OCI-LY7 (cell line): ENCODE measurements at regions not wholly inside any gene's neighbourhood (a gene's known extent, or its start where the extent isn't known, plus 50 kb on each side); places are given as distances from the start of the nearest gene placed in this dataset.

Experiments
- CTCF ChIP-seq: fragments of 200-600 bp; sonication (generic); conservative IDR thresholded peaks from 2 replicates; pipeline ENCODE4 v1.5.1; 2014; ENCODE audit warnings: mild to moderate bottlenecking, antibody characterized with exemption, low read length, moderate library complexity, mixed read lengths
- EZH2phosphoT487 ChIP-seq: fragments of 200-600 bp; sonication (generic); IDR thresholded peaks from 2 replicates; pipeline ENCODE4 v1.6.1; 2018; ENCODE audit warnings: low read depth, borderline replicate concordance, mild to moderate bottlenecking, mixed run types, antibody characterized with exemption, low read length, moderate library complexity, mixed read lengths

- no peak for TF ChIP-seq CTCF
- no peak for TF ChIP-seq EZH2phosphoT487
These were observed 193.3 kb downstream of the RNF152 start for GRCh38 chr18:61699397-61700110.
